H1 (cell line): ENCODE measurements at regions not wholly inside any gene's neighbourhood (a gene's known extent, or its start where the extent isn't known, plus 50 kb on each side); places are given as distances from the start of the nearest gene placed in this dataset.

Experiments
- GABPA ChIP-seq: IDR thresholded peaks from 2 replicates; pipeline ENCODE4 v1.6.1; 2011; ENCODE audit warnings: mild to moderate bottlenecking, low read length, moderate library complexity, borderline replicate concordance; ENCODE audit not compliant: insufficient read depth
- HDAC6 ChIP-seq: IDR thresholded peaks from one replicate; pipeline ENCODE4 v1.7.1; 2012; ENCODE audit warnings: low read depth, mild to moderate bottlenecking, inconsistent platforms, low read length, moderate library complexity
- POLR2A ChIP-seq, 2 experiments: IDR thresholded peaks; 1 replicate in 1 of 2; 2 replicates in 1 of 2; pipeline ENCODE4 v1.6.1; 2011; ENCODE audit warnings: low read depth in 2 of 2, low read length in 2 of 2, mild to moderate bottlenecking in 2 of 2; ENCODE audit errors: control extremely low read depth in 1 of 2
- POLR2AphosphoS5 ChIP-seq: IDR thresholded peaks from 2 replicates; pipeline ENCODE4 v1.6.1; 2011; ENCODE audit warnings: low read depth, low read length
- RFX5 ChIP-seq: IDR thresholded peaks from 2 replicates; pipeline ENCODE4 v1.6.1; 2011; ENCODE audit warnings: low read depth, low read length, improper control_type of control experiment, borderline replicate concordance
- SIN3A ChIP-seq, 2 experiments: IDR thresholded peaks in 1 of 2; conservative IDR thresholded peaks in 1 of 2; 2 replicates each; pipeline ENCODE4 v1.6.1; 2011 to 2012; ENCODE audit warnings: low read length in 2 of 2, improper control_type of control experiment in 1 of 2, low read depth in 1 of 2, mild to moderate bottlenecking in 1 of 2
- TBP ChIP-seq: IDR thresholded peaks from 2 replicates; pipeline ENCODE4 v1.6.1; 2011; ENCODE audit warnings: low read depth, low read length, improper control_type of control experiment
- YY1 ChIP-seq: IDR thresholded peaks from 2 replicates; pipeline ENCODE4 v1.6.1; 2011; ENCODE audit warnings: low read depth, mild to moderate bottlenecking, low read length
- TF ChIP-seq, protein P1 (sequence below), 3 experiments: IDR thresholded peaks; 1 replicate in 2 of 3; 2 replicates in 1 of 3; pipeline versions ENCODE4 v1.5.1 to v1.6.1; 2011; ENCODE audit warnings: low read length in 3 of 3, mild to moderate bottlenecking in 3 of 3, inconsistent platforms in 2 of 3, low read depth in 1 of 3, moderate library complexity in 1 of 3; ENCODE audit not compliant: insufficient read depth in 1 of 3; ENCODE audit errors: control extremely low read depth in 1 of 3

DNA sequence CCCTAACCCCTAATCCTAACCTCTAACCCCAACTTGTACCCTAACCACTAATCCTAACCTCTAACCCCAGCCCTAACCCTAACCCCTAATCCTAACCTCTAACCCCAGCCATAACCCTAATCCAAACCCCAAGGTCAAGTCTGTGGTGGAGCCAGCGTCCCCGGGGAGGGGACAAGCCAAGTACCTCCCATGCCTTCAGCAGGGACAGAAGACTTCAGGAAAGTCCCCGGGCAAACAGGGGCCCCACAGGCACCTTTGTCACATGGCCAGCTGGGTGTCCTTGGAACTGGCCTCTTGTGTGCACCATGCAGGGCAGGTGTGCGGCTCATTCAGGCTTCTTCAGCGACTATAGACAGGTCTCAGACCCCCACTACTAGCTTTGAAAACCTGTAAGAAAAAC, 555.8 kb downstream of the BRD1 start:
- no peak for TF ChIP-seq TBP
- TF ChIP-seq POLR2A (IDR thresholded peaks at IDR 0.05; ENCODE audit: control extremely low read depth in 1 of 2, low read depth in 2 of 2, low read length in 2 of 2) = no peak
- no peak for TF ChIP-seq RFX5
- no peak for TF ChIP-seq GABPA
- no peak for TF ChIP-seq SIN3A (conservative IDR thresholded peaks at IDR 0.05 in 1 of 2, IDR thresholded peaks at IDR 0.05 in 1 of 2; ENCODE audit: low read depth in 1 of 2, low read length in 2 of 2)
- no peak for TF ChIP-seq POLR2AphosphoS5
- TF ChIP-seq YY1 = no peak
- TF ChIP-seq, protein P1, sequence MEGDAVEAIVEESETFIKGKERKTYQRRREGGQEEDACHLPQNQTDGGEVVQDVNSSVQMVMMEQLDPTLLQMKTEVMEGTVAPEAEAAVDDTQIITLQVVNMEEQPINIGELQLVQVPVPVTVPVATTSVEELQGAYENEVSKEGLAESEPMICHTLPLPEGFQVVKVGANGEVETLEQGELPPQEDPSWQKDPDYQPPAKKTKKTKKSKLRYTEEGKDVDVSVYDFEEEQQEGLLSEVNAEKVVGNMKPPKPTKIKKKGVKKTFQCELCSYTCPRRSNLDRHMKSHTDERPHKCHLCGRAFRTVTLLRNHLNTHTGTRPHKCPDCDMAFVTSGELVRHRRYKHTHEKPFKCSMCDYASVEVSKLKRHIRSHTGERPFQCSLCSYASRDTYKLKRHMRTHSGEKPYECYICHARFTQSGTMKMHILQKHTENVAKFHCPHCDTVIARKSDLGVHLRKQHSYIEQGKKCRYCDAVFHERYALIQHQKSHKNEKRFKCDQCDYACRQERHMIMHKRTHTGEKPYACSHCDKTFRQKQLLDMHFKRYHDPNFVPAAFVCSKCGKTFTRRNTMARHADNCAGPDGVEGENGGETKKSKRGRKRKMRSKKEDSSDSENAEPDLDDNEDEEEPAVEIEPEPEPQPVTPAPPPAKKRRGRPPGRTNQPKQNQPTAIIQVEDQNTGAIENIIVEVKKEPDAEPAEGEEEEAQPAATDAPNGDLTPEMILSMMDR (IDR thresholded peaks at IDR 0.05; ENCODE audit: control extremely low read depth in 1 of 3, insufficient read depth in 1 of 3, low read depth in 1 of 3, low read length in 3 of 3) = no peak
- no peak for TF ChIP-seq HDAC6
